HG03196 (cell line): ENCODE measurements at regions not wholly inside any gene's neighbourhood (a gene's known extent, or its start where the extent isn't known, plus 50 kb on each side); places are given as distances from the start of the nearest gene placed in this dataset.
"Not testable (repeated sequence)": the region's sequence is repeated elsewhere in the genome, so short reads cannot be mapped to it uniquely, and the experiment has no call there.

Experiments
- ATAC-seq: cut with Tn5 transposase; IDR thresholded peaks from one replicate; pipeline ENCODE4 v1.9.1; 2021; ENCODE audit not compliant: unreplicated experiment

GRCh38 chr4:71081192-71081591 lies 87.7 kb downstream of the DCK start:
- ATAC-seq, result no peak

GRCh38 chr4:71093745-71094144 lies 100.3 kb downstream of the DCK start:
- ATAC-seq, result no peak

GRCh38 chr4:71094201-71094600 lies 100.8 kb downstream of the DCK start:
- no peak for ATAC-seq

GRCh38 chr4:71095141-71095540 lies 101.7 kb downstream of the DCK start:
- ATAC-seq, result no peak

- ATAC-seq, result no peak
Observed at GRCh38 chr4:71095545-71095944, 102.1 kb downstream of the DCK start.

- ATAC-seq, result no peak
Observed at GRCh38 chr4:71107726-71108125, 114.3 kb downstream of the DCK start.

GRCh38 chr4:71110499-71110898 lies 117.0 kb downstream of the DCK start:
- no peak for ATAC-seq

GRCh38 chr4:71111133-71111532 lies 117.7 kb downstream of the DCK start:
- ATAC-seq, result not testable (repeated sequence)

- no peak for ATAC-seq
Observed at GRCh38 chr4:71113294-71113693, 119.8 kb downstream of the DCK start.

- no peak for ATAC-seq
Observed at GRCh38 chr4:71120831-71121524, 127.5 kb downstream of the DCK start.

- no peak for ATAC-seq
Observed at GRCh38 chr4:71123951-71124350, 130.5 kb downstream of the DCK start.

- ATAC-seq, result no peak
Observed at GRCh38 chr4:71125137-71125536, 131.7 kb downstream of the DCK start.

GRCh38 chr4:71126719-71127118 lies 133.3 kb downstream of the DCK start:
- no peak for ATAC-seq

- ATAC-seq, result no peak
Observed at GRCh38 chr4:71130827-71131603, 137.6 kb downstream of the DCK start.

GRCh38 chr4:71132486-71132885 lies 139.0 kb downstream of the DCK start:
- no peak for ATAC-seq

- ATAC-seq, result no peak
Observed at GRCh38 chr4:71133491-71133890, 140.0 kb downstream of the DCK start.

GRCh38 chr4:71136071-71136470 lies 142.6 kb downstream of the DCK start:
- no peak for ATAC-seq

- no peak for ATAC-seq
Observed at GRCh38 chr4:71138007-71138615, 144.7 kb downstream of the DCK start.

- no peak for ATAC-seq
Observed at GRCh38 chr4:71140563-71140962, 147.1 kb downstream of the DCK start.

- ATAC-seq, result peak; percentile 56
Observed at GRCh38 chr4:71141125-71141524, 147.7 kb downstream of the DCK start.

- no peak for ATAC-seq
Observed at GRCh38 chr4:71147261-71147660, 153.8 kb downstream of the DCK start.

GRCh38 chr4:71148545-71148944 lies 155.1 kb downstream of the DCK start:
- ATAC-seq, result no peak
